Progenitor cell of endocrine pancreas (in vitro differentiated cells): ENCODE measurements at regions not wholly inside any gene's neighbourhood (a gene's known extent, or its start where the extent isn't known, plus 50 kb on each side); places are given as distances from the start of the nearest gene placed in this dataset.

Source experiments
- DNase-seq: peaks from one replicate; pipeline ENCODE4 v3.0.0; 2021; ENCODE audit warnings: low spot score; ENCODE audit not compliant: unreplicated experiment
- H3K27ac Mint-ChIP-seq: 2 replicates; pipeline ENCODE4 v1.8.0; 2021; ENCODE audit warnings: mild to moderate bottlenecking, moderate library complexity, mixed read lengths
- H3K27me3 Mint-ChIP-seq: 2 replicates; pipeline ENCODE4 v1.8.0; 2021; ENCODE audit warnings: mixed read lengths
- H3K36me3 Mint-ChIP-seq: 2 replicates; pipeline ENCODE4 v1.8.0; 2022; ENCODE audit warnings: mixed read lengths; ENCODE audit not compliant: insufficient read depth
- H3K4me1 Mint-ChIP-seq: 2 replicates; pipeline ENCODE4 v1.8.0; 2021; ENCODE audit warnings: low read depth, mixed read lengths
- H3K4me3 Mint-ChIP-seq: 2 replicates; pipeline ENCODE4 v1.8.0; 2021; ENCODE audit warnings: low read depth, mild to moderate bottlenecking, moderate library complexity, mixed read lengths
- H3K9me3 Mint-ChIP-seq: 2 replicates; pipeline ENCODE4 v1.8.0; 2021; ENCODE audit warnings: low read depth, mixed read lengths
- TF ChIP-seq, protein P1 (sequence below): fragments of 200-600 bp; sonication (generic); IDR thresholded peaks from one replicate; pipeline ENCODE4 v1.5.0; 2021; ENCODE audit warnings: antibody characterized with exemption, mild to moderate bottlenecking; ENCODE audit not compliant: unreplicated experiment

DNA sequence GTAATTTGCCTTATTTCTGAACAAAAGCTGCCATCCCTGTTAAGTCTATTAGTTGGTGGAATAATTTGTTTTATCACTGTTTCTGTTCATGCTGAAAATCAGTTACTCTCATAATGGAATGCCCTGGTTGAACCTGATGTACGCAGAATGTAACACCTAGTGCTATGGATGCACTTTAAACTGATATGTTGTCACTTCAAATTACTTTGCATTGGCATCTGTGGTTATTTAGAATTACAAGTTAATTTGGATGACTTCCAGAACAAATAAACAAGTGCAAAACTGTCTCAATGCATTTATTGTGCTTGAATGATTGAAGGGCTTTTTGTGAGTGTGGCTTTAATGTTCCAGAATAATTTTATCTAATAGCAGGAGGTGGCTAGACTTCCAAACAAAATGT, 368.2 kb upstream of the SLITRK5 start:
- Mint-ChIP-seq H3K36me3 (no peaks in the 10 kb centered on the region), H3K4me1 (no peaks in the 10 kb centered on the region), H3K4me3 (no peak overlapping the region), H3K27ac (no peak overlapping the region), H3K27me3 (no peaks in the 10 kb centered on the region), H3K9me3 (peaks cover 7% of the 10 kb centered on the region)
- TF ChIP-seq, protein P1, sequence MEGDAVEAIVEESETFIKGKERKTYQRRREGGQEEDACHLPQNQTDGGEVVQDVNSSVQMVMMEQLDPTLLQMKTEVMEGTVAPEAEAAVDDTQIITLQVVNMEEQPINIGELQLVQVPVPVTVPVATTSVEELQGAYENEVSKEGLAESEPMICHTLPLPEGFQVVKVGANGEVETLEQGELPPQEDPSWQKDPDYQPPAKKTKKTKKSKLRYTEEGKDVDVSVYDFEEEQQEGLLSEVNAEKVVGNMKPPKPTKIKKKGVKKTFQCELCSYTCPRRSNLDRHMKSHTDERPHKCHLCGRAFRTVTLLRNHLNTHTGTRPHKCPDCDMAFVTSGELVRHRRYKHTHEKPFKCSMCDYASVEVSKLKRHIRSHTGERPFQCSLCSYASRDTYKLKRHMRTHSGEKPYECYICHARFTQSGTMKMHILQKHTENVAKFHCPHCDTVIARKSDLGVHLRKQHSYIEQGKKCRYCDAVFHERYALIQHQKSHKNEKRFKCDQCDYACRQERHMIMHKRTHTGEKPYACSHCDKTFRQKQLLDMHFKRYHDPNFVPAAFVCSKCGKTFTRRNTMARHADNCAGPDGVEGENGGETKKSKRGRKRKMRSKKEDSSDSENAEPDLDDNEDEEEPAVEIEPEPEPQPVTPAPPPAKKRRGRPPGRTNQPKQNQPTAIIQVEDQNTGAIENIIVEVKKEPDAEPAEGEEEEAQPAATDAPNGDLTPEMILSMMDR: no peak
- DNase-seq: no peak

DNA sequence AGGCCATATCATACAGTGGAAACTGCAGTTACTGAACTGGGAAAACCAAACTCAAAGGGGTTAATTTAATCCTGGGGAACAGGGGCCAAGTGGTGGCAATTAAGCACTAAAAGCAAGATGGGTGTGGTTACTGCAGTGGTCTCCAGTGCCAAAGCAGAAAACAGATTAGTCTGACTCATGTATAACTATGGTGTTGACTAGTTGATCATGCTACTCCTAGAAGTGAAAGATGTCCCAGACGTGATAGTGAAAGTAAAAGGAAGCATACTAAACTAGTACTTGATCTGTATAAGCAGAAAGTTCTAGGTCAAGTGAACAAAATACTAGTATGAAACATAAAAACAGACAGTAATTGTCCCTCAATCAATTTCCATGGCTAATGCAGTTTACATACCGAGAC, 360.0 kb upstream of the SLITRK5 start:
- H3K27ac Mint-ChIP-seq: no peak overlapping the region
- no peaks in the 10 kb centered on the region for H3K27me3 Mint-ChIP-seq
- H3K4me1 Mint-ChIP-seq: no peaks in the 10 kb centered on the region
- no peak overlapping the region for H3K4me3 Mint-ChIP-seq
- no peak for DNase-seq
- TF ChIP-seq, protein P1: no peak
- no peaks in the 10 kb centered on the region for H3K9me3 Mint-ChIP-seq
- H3K36me3 Mint-ChIP-seq: no peaks in the 10 kb centered on the region

DNA sequence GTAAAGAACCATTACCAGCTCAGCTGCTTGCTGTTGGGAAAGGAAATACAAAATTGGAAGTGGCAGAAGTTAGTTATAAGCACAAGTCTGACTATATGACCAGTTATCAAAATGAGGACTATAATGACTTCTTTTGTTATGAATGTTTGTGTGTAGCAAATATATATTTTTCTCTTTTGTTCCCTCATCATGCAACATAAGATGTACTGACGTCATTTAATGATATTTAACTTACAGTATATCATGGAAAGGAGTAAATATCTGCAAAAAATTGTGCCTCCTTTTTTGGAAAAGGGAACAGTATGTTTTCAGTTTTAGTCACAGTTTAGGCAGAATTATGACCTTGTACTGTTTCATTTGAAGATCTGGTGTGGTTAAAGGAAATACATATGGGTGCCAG, 356.3 kb upstream of the SLITRK5 start:
- DNase-seq: no peak
- Mint-ChIP-seq H3K36me3 (no peaks in the 10 kb centered on the region), H3K4me3 (no peak overlapping the region), H3K4me1 (peaks cover 6% of the 10 kb centered on the region), H3K9me3 (no peaks in the 10 kb centered on the region), H3K27ac (no peak overlapping the region), H3K27me3 (no peaks in the 10 kb centered on the region)
- TF ChIP-seq, protein P1: no peak

DNA sequence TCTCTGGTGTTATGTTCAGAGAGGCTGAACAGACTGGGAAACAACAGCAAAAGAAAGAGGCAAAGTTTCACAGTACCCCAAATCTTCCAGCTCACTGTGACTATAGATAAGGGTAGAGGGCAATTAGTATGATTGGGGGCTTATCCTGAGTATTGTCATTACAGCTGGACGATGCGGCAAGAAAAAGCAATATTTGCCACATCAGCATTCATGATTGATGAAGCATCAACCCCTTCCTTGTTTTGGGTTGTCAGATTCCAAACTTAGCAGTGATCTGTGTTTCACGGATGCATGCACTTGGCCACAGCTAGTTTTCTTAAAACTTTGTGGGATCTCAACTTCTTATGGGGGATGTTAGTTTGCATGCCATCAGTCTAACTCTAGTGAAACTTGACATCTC, 348.8 kb upstream of the SLITRK5 start:
- H3K9me3 Mint-ChIP-seq: no peaks in the 10 kb centered on the region

DNA sequence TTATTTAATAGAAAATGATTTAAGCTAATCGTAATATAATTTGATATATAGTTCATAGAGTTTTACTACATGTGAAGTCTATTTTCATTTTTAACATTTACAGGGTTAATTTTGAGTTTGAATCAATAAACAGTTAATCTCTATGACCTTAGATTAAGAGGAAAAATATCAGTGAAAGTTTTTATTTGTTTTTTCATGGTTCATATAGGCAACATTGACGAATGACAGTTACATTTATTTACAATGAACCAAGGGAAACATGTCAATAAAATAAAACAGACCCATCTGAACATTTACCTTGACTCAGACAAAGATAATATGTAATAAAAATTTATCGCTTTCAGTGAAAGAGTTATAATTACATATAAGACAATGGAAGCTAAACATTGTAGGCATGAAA, 346.6 kb upstream of the SLITRK5 start:
- no peak overlapping the region for H3K4me3 Mint-ChIP-seq
- H3K27me3 Mint-ChIP-seq: no peaks in the 10 kb centered on the region
- H3K9me3 Mint-ChIP-seq: no peaks in the 10 kb centered on the region
- TF ChIP-seq, protein P1: no peak
- no peaks in the 10 kb centered on the region for H3K4me1 Mint-ChIP-seq
- no peak overlapping the region for H3K27ac Mint-ChIP-seq
- DNase-seq: no peak
- no peaks in the 10 kb centered on the region for H3K36me3 Mint-ChIP-seq

More for the DNA sequence above, 348.8 kb upstream of the SLITRK5 start:
- no peak overlapping the region for H3K4me3 Mint-ChIP-seq
- DNase-seq: no peak
- H3K4me1 Mint-ChIP-seq: no peaks in the 10 kb centered on the region
- H3K27me3 Mint-ChIP-seq: no peaks in the 10 kb centered on the region
- no peaks in the 10 kb centered on the region for H3K36me3 Mint-ChIP-seq
- no peak overlapping the region for H3K27ac Mint-ChIP-seq
- TF ChIP-seq, protein P1: no peak
